Common myeloid progenitor, CD34-positive (primary cell): ENCODE measurements at regions not wholly inside any gene's neighbourhood (a gene's known extent, or its start where the extent isn't known, plus 50 kb on each side); places are given as distances from the start of the nearest gene placed in this dataset.

ENCODE experiments used
- CTCF ChIA-PET: fragments of 350-600 bp; sonication (Branson Sonifier 250); formaldehyde crosslinking; loops from one replicate; lab custom pipeline; 2021; ENCODE audit warnings: antibody characterized with exemption; lab: Charles Lee
- POLR2A ChIA-PET: fragments of 350-600 bp; sonication (Branson Sonifier 250); formaldehyde crosslinking; loops from one replicate; lab custom pipeline; 2021; ENCODE audit warnings: antibody characterized with exemption; lab: Charles Lee
- DNase-seq, 3 donors: peaks; one replicate each; pipeline versions ENCODE4 v3.0.0 to v3.0.0-alpha.2; 2013
- H3K27ac ChIP-seq, 2 experiments: 1 replicate in 1 of 2; 2 replicates in 1 of 2; pipeline ENCODE4 v1.7.0; 2013; ENCODE audit warnings: inconsistent platforms in 2 of 2, low read length in 2 of 2, mild to moderate bottlenecking in 2 of 2, low read depth in 1 of 2, moderate library complexity in 1 of 2; ENCODE audit not compliant: severe bottlenecking in 2 of 2, insufficient read depth in 1 of 2, poor library complexity in 1 of 2
- H3K27me3 ChIP-seq, 5 experiments: replicated peaks in 2 of 5; 1 replicate in 3 of 5; 2 replicates in 2 of 5; pipeline versions ENCODE4 v1.6.1 to v1.7.0; 2013; ENCODE audit warnings: low read length in 4 of 5, mild to moderate bottlenecking in 2 of 5, moderate library complexity in 2 of 5, inconsistent platforms in 1 of 5; ENCODE audit not compliant: insufficient read depth in 5 of 5, control insufficient read depth in 4 of 5
- H3K36me3 ChIP-seq, 4 experiments: 1 replicate in 2 of 4; 2 replicates in 2 of 4; pipeline versions ENCODE4 v1.6.1 to v1.7.0; 2013; ENCODE audit warnings: low read length in 3 of 4, control low read depth in 1 of 4, mild to moderate bottlenecking in 1 of 4; ENCODE audit not compliant: control insufficient read depth in 4 of 4, insufficient read depth in 4 of 4
- H3K4me1 ChIP-seq, 4 experiments: 1 replicate in 3 of 4; 2 replicates in 1 of 4; pipeline versions ENCODE4 v1.6.1 to v1.7.1; 2013; ENCODE audit warnings: low read length in 3 of 4, mild to moderate bottlenecking in 3 of 4, control low read depth in 1 of 4, inconsistent platforms in 1 of 4, moderate library complexity in 1 of 4; ENCODE audit not compliant: control insufficient read depth in 4 of 4, insufficient read depth in 4 of 4; ENCODE audit errors: control extremely low read depth in 1 of 4
- H3K4me3 ChIP-seq, 7 experiments: 1 replicate in 4 of 7; 2 replicates in 3 of 7; pipeline versions ENCODE4 v1.5.1 to v1.7.0; 2013; ENCODE audit warnings: mild to moderate bottlenecking in 7 of 7, low read length in 6 of 7, moderate library complexity in 6 of 7, inconsistent platforms in 2 of 7, low read depth in 2 of 7, control low read depth in 1 of 7; ENCODE audit not compliant: insufficient read depth in 4 of 7, control insufficient read depth in 1 of 7; ENCODE audit errors: extremely low read depth in 1 of 7
- H3K9me3 ChIP-seq, 5 experiments: 1 replicate in 4 of 5; 2 replicates in 1 of 5; pipeline versions ENCODE4 v1.6.1 to v1.7.1; 2013; ENCODE audit warnings: low read length in 4 of 5, mild to moderate bottlenecking in 2 of 5, inconsistent platforms in 1 of 5, low read depth in 1 of 5, moderate library complexity in 1 of 5; ENCODE audit not compliant: control insufficient read depth in 4 of 5, insufficient read depth in 2 of 5; ENCODE audit errors: control extremely low read depth in 1 of 5
- WGBS: methylation state at CpG from one replicate; pipeline ENCODE4 v1.1.5; 2013; ENCODE audit not compliant: insufficient coverage; 5-methylcytosine and 5-hydroxymethylcytosine counted together

GRCh38 chr2:180356676-180357075, 349.6 kb upstream of the CWC22 start:
- no peak for DNase-seq
- H3K4me1 ChIP-seq = no peaks in the 10 kb centered on the region
- no peaks in the 10 kb centered on the region for H3K9me3 ChIP-seq
- H3K27ac ChIP-seq = no peak overlapping the region
- POLR2A ChIA-PET = no interaction called here
- no peaks in the 10 kb centered on the region for H3K27me3 ChIP-seq
- H3K4me3 ChIP-seq = no peak overlapping the region
- CTCF ChIA-PET = no interaction called here
- H3K36me3 ChIP-seq = no peaks in the 10 kb centered on the region

GRCh38 chr2:180352620-180353019, 345.5 kb upstream of the CWC22 start:
- no peaks in the 10 kb centered on the region for H3K4me1 ChIP-seq
- no peak overlapping the region for H3K4me3 ChIP-seq
- H3K27ac ChIP-seq = no peak overlapping the region
- ChIA-PET POLR2A (no interaction called here), CTCF (no interaction called here)
- H3K36me3 ChIP-seq = no peaks in the 10 kb centered on the region
- no peaks in the 10 kb centered on the region for H3K27me3 ChIP-seq
- no CpG with 5 or more reads among the region's 1 CpG for WGBS
- no peaks in the 10 kb centered on the region for H3K9me3 ChIP-seq
- no peak for DNase-seq

- no CpG with 5 or more reads among the region's 2 CpGs for WGBS
- ChIA-PET CTCF (no interaction called here), POLR2A (no interaction called here)
- Histone ChIP-seq H3K36me3 (no peaks in the 10 kb centered on the region), H3K27me3 (no peaks in the 10 kb centered on the region), H3K4me3 (no peak overlapping the region), H3K27ac (no peak overlapping the region), H3K4me1 (no peaks in the 10 kb centered on the region), H3K9me3 (no peaks in the 10 kb centered on the region)
- no peak for DNase-seq
Measured at GRCh38 chr2:180349809-180350208, 342.7 kb upstream of the CWC22 start.

- DNase-seq = no peak
- Histone ChIP-seq H3K27me3 (no peaks in the 10 kb centered on the region), H3K9me3 (peaks cover 0 to 3% (median 0%) of the 10 kb centered on the region in 5 experiments), H3K4me3 (no peak overlapping the region), H3K36me3 (no peaks in the 10 kb centered on the region), H3K4me1 (no peaks in the 10 kb centered on the region), H3K27ac (no peak overlapping the region)
- WGBS = 92% methylated on average over 1 of the region's 1 CpG
- CTCF ChIA-PET = no interaction called here
- POLR2A ChIA-PET = no interaction called here
Measured at GRCh38 chr2:180343528-180344345, 336.6 kb upstream of the CWC22 start.

- Histone ChIP-seq H3K27ac (no peak overlapping the region), H3K9me3 (peaks cover 4 to 11% (median 5%) of the 10 kb centered on the region in 5 experiments), H3K36me3 (no peaks in the 10 kb centered on the region), H3K4me1 (no peaks in the 10 kb centered on the region), H3K27me3 (no peaks in the 10 kb centered on the region), H3K4me3 (no peak overlapping the region)
- ChIA-PET CTCF (no interaction called here), POLR2A (no interaction called here)
- DNase-seq = no peak
- WGBS = 100% methylated on average over 1 of the region's 3 CpGs
Measured at GRCh38 chr2:180337136-180337535, 330.0 kb upstream of the CWC22 start.

- Histone ChIP-seq H3K4me1 (no peaks in the 10 kb centered on the region), H3K27me3 (no peaks in the 10 kb centered on the region), H3K27ac (no peak overlapping the region), H3K36me3 (no peaks in the 10 kb centered on the region), H3K4me3 (no peak overlapping the region), H3K9me3 (peaks cover 4 to 11% (median 5%) of the 10 kb centered on the region in 5 experiments)
- DNase-seq = no peak
- 93% methylated on average over 2 of the region's 2 CpGs for WGBS
- POLR2A ChIA-PET = no interaction called here
- CTCF ChIA-PET = no interaction called here
Measured at GRCh38 chr2:180336550-180336949, 329.5 kb upstream of the CWC22 start.

- DNase-seq = no peak
- ChIA-PET POLR2A (no interaction called here), CTCF (no interaction called here)
- Histone ChIP-seq H3K36me3 (no peaks in the 10 kb centered on the region), H3K27me3 (no peaks in the 10 kb centered on the region), H3K9me3 (peaks cover 4 to 9% (median 5%) of the 10 kb centered on the region in 5 experiments), H3K4me3 (no peak overlapping the region), H3K4me1 (no peaks in the 10 kb centered on the region), H3K27ac (no peak overlapping the region)
- WGBS = 100% methylated on average over 1 of the region's 3 CpGs
Measured at GRCh38 chr2:180334514-180334913, 327.4 kb upstream of the CWC22 start.
